HG03342 (cell line): ENCODE measurements at regions not wholly inside any gene's neighbourhood (a gene's known extent, or its start where the extent isn't known, plus 50 kb on each side); places are given as distances from the start of the nearest gene placed in this dataset.

Source experiments
- ATAC-seq: cut with Tn5 transposase; IDR thresholded peaks from one replicate; pipeline ENCODE4 v1.9.1; 2021; ENCODE audit warnings: mild to moderate bottlenecking, moderate library complexity; ENCODE audit not compliant: unreplicated experiment

GRCh38 chr2:106706283-106706682, 179.7 kb downstream of the ST6GAL2 start:
- ATAC-seq: no peak

GRCh38 chr2:106708209-106708608, 177.8 kb downstream of the ST6GAL2 start:
- no peak for ATAC-seq

DNA sequence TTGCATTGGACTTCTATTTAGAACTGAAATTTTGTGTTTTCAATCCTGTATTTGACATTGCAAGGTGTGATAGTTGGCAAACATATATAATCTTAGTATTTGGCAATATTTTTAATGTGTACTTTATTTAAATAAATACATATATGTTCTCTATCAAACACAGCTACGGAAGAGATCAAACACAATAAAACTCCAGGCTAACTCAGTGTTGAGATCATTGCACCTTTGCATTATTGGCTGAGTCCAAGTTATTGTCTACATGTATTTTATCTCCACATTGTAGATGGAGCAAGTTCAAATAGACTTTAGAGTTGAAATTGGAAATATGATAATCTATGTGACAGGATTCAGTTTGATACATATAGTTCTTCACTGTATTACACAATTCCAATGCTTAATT, 176.7 kb downstream of the ST6GAL2 start:
- no peak for ATAC-seq

DNA sequence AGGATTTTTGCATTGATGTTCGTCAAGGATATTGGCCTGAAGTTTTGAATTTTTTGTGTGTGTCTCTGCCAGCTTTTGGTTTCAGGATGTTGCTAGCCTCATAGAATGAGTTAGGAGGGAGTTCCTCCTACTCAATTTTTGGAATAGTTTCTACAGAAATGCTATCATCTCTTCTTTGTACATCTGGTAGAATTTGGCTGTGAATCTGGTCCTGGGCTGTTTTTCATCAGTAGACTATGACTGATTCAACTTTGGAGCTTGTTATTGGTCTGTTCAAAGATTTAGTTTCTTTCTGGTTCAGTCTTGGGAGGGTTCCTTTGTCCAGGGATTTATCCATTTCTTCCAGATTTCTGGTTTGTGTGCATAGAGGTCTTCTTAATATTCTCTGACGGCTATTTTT, 166.7 kb downstream of the ST6GAL2 start:
- no peak for ATAC-seq

DNA sequence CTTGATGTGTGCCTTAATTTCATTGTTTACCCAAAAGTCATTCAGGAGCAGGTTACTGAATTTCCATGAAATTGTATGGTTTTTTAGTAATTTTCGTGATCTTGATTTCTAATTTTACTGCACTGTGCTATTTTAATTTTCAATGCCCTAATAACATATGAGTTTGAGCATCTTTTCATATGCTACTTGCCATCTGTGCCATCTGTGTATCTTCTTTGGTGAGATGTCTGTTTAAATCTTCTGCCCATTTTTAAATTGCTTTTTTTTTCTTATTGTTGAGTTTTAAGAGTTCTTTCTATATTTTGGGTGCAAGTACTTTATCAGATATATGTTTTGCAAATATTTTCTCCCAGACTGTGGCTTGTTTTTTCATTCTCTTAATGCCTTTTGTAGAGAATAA, 165.9 kb downstream of the ST6GAL2 start:
- no peak for ATAC-seq

DNA sequence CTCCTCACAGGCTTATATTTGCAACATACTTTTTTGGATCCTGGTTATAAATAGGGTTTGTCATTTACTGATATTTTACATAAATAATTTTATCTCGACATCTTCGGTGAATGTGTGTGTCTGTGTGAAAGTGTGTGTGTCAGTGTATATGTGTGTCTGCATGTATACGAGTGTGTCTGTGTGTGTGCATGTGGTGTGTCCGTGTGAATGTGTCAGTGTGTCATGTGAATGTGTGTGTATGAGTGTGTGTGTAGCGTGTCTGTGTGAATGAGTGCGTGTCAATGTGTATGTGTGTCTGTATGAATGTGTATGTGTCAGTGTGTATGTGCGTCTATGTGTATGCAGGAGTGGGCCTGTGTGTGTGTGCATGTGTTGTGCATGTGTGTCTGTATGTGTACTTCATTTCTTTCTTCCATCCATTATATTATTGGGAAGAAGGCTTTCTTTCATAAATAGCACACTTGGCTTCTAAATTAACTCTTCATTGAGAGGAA, 161.6 kb downstream of the ST6GAL2 start:
- no peak for ATAC-seq

- no peak for ATAC-seq
These were observed 151.8 kb downstream of the ST6GAL2 start for GRCh38 chr2:106734165-106734564.

DNA sequence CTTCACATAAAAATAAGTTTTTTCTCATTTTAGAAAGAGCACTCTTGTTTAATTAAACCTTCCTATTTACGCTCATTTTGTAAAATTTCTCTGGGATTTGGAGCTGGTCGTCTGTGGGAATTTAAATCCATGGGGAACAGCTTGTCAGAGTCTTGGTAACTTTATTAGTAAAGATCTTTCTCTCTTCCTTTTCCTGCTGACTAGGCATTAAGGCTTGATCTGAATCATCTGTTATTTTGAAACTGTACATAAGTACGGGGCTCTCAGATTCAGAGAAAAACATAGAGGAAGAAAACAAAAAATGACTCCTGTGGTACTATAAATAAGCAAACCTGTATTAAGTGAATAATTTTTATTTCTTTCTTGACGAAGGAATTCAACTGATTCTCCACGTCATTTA, 150.2 kb downstream of the ST6GAL2 start:
- ATAC-seq: no peak

GRCh38 chr2:106736221-106736620, 149.7 kb downstream of the ST6GAL2 start:
- no peak for ATAC-seq

DNA sequence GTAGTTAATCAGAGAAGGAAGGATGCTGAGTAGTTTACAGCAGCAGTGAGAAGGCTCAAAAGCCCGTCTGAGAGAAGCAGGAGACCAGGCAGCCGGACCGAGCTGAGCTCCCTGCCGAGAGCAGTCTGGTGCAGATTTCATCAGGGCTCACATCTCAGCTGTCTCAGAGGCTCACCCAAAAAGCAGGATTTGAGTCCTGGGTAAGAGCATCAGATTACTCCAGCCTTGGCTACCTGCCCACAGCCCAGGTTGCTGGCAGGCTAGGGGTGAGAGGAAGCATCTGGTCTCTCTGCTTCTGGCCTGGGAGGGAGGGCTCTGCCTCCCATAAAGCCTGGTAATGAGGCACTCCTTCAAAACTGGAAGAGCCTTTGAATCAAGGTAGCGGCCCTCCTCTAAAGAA, 140.5 kb downstream of the ST6GAL2 start:
- ATAC-seq: no peak

DNA sequence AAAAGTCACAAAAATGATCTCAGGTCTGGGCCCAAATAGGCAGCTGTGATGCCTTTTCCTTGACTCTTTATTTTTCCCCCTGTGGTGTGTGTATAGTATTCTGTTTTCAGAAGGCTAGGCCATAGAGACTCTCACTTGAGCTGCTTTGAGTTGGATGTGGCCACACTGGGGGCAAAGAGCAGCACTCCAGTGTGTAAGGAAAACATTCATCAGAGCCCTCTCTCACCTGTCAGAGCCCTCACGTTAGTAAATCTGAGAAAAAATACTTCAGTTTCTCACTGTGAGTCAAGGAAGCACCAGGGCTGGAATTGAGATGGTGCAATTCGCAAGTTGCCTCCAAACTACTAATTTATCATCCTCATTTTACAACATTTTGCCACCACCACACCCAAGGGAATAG, 136.1 kb downstream of the ST6GAL2 start:
- ATAC-seq: no peak
